ENCODE measurements at regions not wholly inside any gene's neighbourhood (a gene's known extent, or its start where the extent isn't known, plus 50 kb on each side); places are given as distances from the start of the nearest gene placed in this dataset.

DNA sequence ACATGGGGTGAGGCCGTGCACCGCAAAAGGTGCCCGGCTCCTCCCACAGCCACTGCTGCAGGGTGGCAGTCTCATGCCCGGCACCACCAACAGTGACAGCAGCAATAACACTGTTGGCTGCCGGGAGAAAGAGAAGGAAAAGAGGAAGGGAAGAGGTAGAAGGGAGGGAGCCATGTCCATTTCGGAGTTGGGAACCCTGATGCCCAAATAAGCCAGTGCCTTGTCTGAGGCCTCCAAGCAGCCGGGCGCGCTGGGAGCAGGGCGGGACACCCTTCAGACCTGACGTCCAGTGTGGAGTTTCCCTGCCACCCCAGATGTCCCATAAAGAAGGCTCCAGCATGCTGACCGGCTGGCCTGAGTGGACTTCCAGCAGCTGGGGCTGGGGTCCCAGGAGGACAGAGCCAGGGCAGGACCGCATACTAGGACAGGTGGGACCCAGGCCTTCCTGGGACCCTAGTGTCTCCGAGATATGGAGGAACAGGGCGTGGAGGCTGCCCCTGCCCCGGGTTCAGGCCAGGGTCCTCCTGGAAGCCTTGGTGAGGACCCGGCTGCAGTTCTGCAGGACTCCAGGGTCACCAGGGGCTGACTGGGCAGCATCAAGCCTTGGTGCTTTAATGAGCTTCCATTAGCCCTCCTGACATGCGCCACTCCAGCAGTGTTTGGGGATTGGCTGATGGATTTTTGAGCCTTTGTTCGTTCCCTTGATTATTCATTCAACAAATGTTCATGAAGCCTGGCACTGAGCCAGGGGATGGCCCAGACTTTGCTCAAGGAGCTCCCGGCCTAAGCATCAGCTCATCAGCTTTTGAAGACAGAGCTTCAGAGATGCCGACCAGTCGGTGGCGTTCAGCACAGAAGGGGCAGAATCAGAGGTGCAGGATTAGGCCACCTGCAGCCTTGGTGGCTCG, 223.6 kb upstream of the CIBAR2 start:
- Histone ChIP-seq H2BK15ac (replicated peaks; ENCODE audit: low read depth) (no peak overlapping the region), H3K9ac (ENCODE audit: low read length) (no peak overlapping the region), H3K4me2 (ENCODE audit: low read length) (no peak overlapping the region), H2BK5ac (ENCODE audit: low read length) (no peak overlapping the region), H2AK5ac (ENCODE audit: low read length) (no peak overlapping the region), H3K27ac (ENCODE audit: low read depth, low read length) (no peak overlapping the region), H3K79me2 (ENCODE audit: control insufficient read depth, insufficient read depth, low read length) (no peaks in the 10 kb centered on the region), H4K8ac (ENCODE audit: low read depth, low read length) (no peak overlapping the region), H3K18ac (ENCODE audit: low read length) (no peak overlapping the region), H3K4me1 (ENCODE audit: control insufficient read depth, low read depth, low read length) (peaks cover 4% of the 10 kb centered on the region), H4K5ac (ENCODE audit: low read length) (no peak overlapping the region), H3K56ac (ENCODE audit: low read length) (peak overlapping the region; percentile 57), H3K4me3 (ENCODE audit: low read length) (no peak overlapping the region), H3K4ac (ENCODE audit: low read depth, low read length) (no peak overlapping the region), H3K23ac (ENCODE audit: low read length) (no peak overlapping the region), H3K36me3 (ENCODE audit: control insufficient read depth, insufficient read depth, low read length) (no peaks in the 10 kb centered on the region), H3K79me1 (ENCODE audit: low read length) (no peaks in the 10 kb centered on the region), H3K27me3 (ENCODE audit: insufficient read depth, low read length, poor library complexity) (no peaks in the 10 kb centered on the region), H2BK120ac (ENCODE audit: low read depth, low read length) (no peak overlapping the region)
- DNase-seq = no peak
- no CpG with 5 or more reads among the region's 24 CpGs for WGBS (ENCODE audit: extremely low coverage, insufficient coverage, low lambda C conversion rate)

DNA sequence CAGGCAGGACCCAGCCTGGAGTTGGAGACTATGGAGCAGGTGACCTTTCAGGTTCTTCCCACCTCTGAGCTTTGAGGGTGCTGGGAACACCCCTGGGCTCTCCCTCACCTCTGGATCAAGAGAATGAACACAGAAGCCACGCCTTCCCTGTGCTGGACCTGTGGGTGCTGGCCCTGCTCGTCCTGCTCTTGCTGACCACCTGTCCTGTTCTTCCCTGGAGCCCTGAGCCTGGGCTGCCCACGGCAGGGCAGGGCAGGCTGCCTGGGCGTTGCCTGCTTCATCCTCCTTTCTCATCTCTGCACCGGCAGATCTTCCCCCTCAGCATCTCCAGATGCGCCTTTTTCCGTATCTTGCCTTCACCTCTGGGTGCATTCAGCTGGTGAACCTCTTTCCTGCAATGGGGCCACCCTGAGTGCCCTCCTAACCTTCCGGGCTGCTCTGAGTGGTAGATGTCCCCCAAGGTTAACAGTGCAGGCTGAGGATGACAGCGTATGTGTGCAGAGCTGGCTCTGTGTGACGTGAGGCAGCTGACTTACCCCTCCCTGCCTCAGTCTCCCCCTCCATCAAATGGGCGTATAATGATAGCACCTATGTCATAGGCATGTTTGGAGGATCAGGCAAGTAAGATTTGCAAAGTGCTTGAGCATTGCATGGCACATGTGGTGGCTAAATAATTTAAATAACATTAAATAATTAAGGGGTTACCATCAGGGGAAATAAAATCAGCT, 225.8 kb upstream of the CIBAR2 start:
- Histone ChIP-seq H2AK5ac (ENCODE audit: low read length) (no peak overlapping the region), H3K4me1 (ENCODE audit: control insufficient read depth, low read depth, low read length) (peaks cover 4% of the 10 kb centered on the region), H3K4ac (ENCODE audit: low read depth, low read length) (no peak overlapping the region), H4K5ac (ENCODE audit: low read length) (no peak overlapping the region), H4K8ac (ENCODE audit: low read depth, low read length) (no peak overlapping the region), H3K27ac (ENCODE audit: low read depth, low read length) (no peak overlapping the region), H3K36me3 (ENCODE audit: control insufficient read depth, insufficient read depth, low read length) (no peaks in the 10 kb centered on the region), H3K4me3 (ENCODE audit: low read length) (no peak overlapping the region), H3K4me2 (ENCODE audit: low read length) (no peak overlapping the region), H3K79me2 (ENCODE audit: control insufficient read depth, insufficient read depth, low read length) (no peaks in the 10 kb centered on the region), H2BK5ac (ENCODE audit: low read length) (no peak overlapping the region), H2BK120ac (ENCODE audit: low read depth, low read length) (no peak overlapping the region), H2BK15ac (replicated peaks; ENCODE audit: low read depth) (no peak overlapping the region), H3K56ac (ENCODE audit: low read length) (no peak overlapping the region), H3K79me1 (ENCODE audit: low read length) (no peaks in the 10 kb centered on the region), H3K18ac (ENCODE audit: low read length) (no peak overlapping the region), H3K9ac (ENCODE audit: low read length) (no peak overlapping the region), H3K27me3 (ENCODE audit: insufficient read depth, low read length, poor library complexity) (no peaks in the 10 kb centered on the region), H3K23ac (ENCODE audit: low read length) (peak overlapping the region; percentile 9)
- no peak for DNase-seq
- WGBS (ENCODE audit: extremely low coverage, insufficient coverage, low lambda C conversion rate) = no CpG with 5 or more reads among the region's 11 CpGs

DNA sequence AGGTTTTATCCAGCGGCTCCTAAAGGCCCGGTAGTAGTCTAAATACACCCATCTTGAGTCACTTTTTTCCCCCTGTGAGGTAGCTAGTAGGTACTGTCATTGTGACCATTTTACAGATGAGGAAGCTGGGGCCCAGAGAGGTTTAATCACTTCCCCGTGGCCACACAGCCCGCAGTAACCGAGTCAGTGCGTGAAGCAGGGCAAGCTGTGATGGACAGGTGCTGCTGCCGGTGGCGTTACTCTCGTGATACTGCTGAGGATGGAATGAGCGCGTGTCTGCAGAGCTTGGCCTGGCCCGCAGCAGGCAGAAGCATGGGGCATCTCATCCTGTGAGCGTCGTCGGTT, 226.3 kb upstream of the CIBAR2 start:
- no peak overlapping the region for H3K9ac ChIP-seq (ENCODE audit: low read length)
- H3K4me1 ChIP-seq (ENCODE audit: control insufficient read depth, low read depth, low read length) = peaks cover 4% of the 10 kb centered on the region
- H3K4ac ChIP-seq (ENCODE audit: low read depth, low read length) = no peak overlapping the region
- no peak overlapping the region for H3K56ac ChIP-seq (ENCODE audit: low read length)
- H3K79me2 ChIP-seq (ENCODE audit: control insufficient read depth, insufficient read depth, low read length) = no peaks in the 10 kb centered on the region
- H3K4me3 ChIP-seq (ENCODE audit: low read length) = no peak overlapping the region
- H2AK5ac ChIP-seq (ENCODE audit: low read length) = no peak overlapping the region
- H2BK5ac ChIP-seq (ENCODE audit: low read length) = no peak overlapping the region
- WGBS (ENCODE audit: extremely low coverage, insufficient coverage, low lambda C conversion rate) = no CpG with 5 or more reads among the region's 15 CpGs
- H3K18ac ChIP-seq (ENCODE audit: low read length) = no peak overlapping the region
- no peaks in the 10 kb centered on the region for H3K27me3 ChIP-seq (ENCODE audit: insufficient read depth, low read length, poor library complexity)
- DNase-seq = no peak
- H3K23ac ChIP-seq (ENCODE audit: low read length) = no peak overlapping the region
- H4K8ac ChIP-seq (ENCODE audit: low read depth, low read length) = no peak overlapping the region
- H4K5ac ChIP-seq (ENCODE audit: low read length) = no peak overlapping the region
- no peaks in the 10 kb centered on the region for H3K36me3 ChIP-seq (ENCODE audit: control insufficient read depth, insufficient read depth, low read length)
- no peak overlapping the region for H3K27ac ChIP-seq (ENCODE audit: low read depth, low read length)
- no peak overlapping the region for H3K4me2 ChIP-seq (ENCODE audit: low read length)
- no peaks in the 10 kb centered on the region for H3K79me1 ChIP-seq (ENCODE audit: low read length)
- no peak overlapping the region for H2BK120ac ChIP-seq (ENCODE audit: low read depth, low read length)
- no peak overlapping the region for H2BK15ac ChIP-seq (replicated peaks; ENCODE audit: low read depth)

DNA sequence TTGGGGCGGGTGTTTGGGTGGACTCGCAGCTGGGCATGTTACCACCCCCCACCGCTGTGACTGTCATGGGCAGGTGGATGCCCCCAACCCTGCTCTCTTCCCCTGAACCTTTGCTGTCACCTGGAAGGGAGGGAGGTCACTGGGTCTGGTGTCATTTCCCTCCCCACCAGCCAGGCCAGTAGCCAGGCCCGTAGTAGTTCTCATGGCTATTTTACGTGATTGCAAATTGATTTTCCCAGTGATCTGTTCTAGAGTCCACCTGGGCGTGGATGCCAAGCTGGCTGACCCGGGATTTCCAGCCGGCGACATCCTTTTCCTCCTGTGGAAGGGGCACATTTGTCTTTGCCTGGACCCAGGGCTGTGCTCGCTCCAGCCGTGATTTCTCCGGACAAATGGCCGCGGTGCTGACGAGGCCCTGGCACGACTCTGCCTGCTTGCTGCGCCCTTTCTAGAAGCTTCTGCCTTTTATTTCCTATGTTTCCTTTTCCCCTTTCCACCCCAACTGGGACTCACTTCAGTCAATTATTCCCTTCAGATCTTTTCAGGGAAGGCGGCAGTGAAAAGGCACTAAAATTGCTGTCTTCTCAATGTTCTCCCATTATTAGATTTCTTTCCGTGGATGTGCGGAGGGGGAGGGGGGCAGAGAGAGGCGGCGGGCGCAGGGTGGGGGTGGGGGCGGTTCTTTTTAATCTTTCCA, 226.9 kb upstream of the CIBAR2 start:
- H3K4me2 ChIP-seq (ENCODE audit: low read length) = no peak overlapping the region
- no peak overlapping the region for H3K4me3 ChIP-seq (ENCODE audit: low read length)
- no peak overlapping the region for H3K23ac ChIP-seq (ENCODE audit: low read length)
- H4K8ac ChIP-seq (ENCODE audit: low read depth, low read length) = no peak overlapping the region
- H2AK5ac ChIP-seq (ENCODE audit: low read length) = no peak overlapping the region
- peaks cover 4% of the 10 kb centered on the region for H3K4me1 ChIP-seq (ENCODE audit: control insufficient read depth, low read depth, low read length)
- no peaks in the 10 kb centered on the region for H3K27me3 ChIP-seq (ENCODE audit: insufficient read depth, low read length, poor library complexity)
- no CpG with 5 or more reads among the region's 24 CpGs for WGBS (ENCODE audit: extremely low coverage, insufficient coverage, low lambda C conversion rate)
- no peak overlapping the region for H3K56ac ChIP-seq (ENCODE audit: low read length)
- H3K4ac ChIP-seq (ENCODE audit: low read depth, low read length) = no peak overlapping the region
- no peaks in the 10 kb centered on the region for H3K79me2 ChIP-seq (ENCODE audit: control insufficient read depth, insufficient read depth, low read length)
- no peak overlapping the region for H4K5ac ChIP-seq (ENCODE audit: low read length)
- H2BK5ac ChIP-seq (ENCODE audit: low read length) = no peak overlapping the region
- no peak for DNase-seq
- no peak overlapping the region for H2BK120ac ChIP-seq (ENCODE audit: low read depth, low read length)
- H3K79me1 ChIP-seq (ENCODE audit: low read length) = no peaks in the 10 kb centered on the region
- H3K9ac ChIP-seq (ENCODE audit: low read length) = no peak overlapping the region
- H3K36me3 ChIP-seq (ENCODE audit: control insufficient read depth, insufficient read depth, low read length) = no peaks in the 10 kb centered on the region
- H3K18ac ChIP-seq (ENCODE audit: low read length) = no peak overlapping the region
- H3K27ac ChIP-seq (ENCODE audit: low read depth, low read length) = no peak overlapping the region
- H2BK15ac ChIP-seq (replicated peaks; ENCODE audit: low read depth) = no peak overlapping the region

DNA sequence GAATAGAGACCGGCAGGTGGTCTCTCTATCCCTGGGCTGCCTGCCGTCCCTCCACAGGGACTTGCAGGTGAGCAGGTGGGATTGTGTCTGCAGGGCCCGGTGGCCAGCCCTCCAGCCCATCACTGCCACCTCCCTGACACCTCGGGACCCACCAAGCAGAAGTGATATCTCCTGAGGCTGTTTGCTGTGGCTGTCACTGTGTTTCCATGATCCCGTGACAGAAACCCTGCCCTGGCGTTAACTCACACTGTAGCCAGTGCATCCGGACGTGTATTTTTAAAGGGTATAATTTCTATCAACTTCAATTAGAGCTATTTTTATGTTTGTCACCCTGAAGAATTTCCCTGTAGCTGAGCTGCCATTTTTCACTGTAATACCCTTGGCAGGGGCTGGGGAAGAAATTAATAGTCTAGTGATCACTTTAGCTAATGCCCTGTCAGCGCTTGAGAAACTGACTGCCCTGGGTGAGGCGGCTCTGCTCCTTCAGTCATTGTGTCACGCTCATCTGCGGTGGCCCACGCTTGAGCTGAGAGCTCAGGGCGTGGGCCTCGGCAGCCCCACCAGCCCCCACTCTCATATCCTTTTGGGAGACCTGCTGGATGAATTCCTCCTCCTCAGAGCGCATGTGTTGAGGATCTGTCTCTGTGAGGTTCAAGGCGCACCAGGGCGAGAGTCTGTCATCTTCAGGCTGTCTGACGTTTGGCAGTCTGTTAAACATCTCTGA, 229.9 kb upstream of the CIBAR2 start:
- Histone ChIP-seq H3K4ac (ENCODE audit: low read depth, low read length) (no peak overlapping the region), H2BK5ac (ENCODE audit: low read length) (no peak overlapping the region), H3K79me2 (ENCODE audit: control insufficient read depth, insufficient read depth, low read length) (no peaks in the 10 kb centered on the region), H3K27me3 (ENCODE audit: insufficient read depth, low read length, poor library complexity) (no peaks in the 10 kb centered on the region), H2BK15ac (replicated peaks; ENCODE audit: low read depth) (no peak overlapping the region), H2AK5ac (ENCODE audit: low read length) (no peak overlapping the region), H3K4me1 (ENCODE audit: control insufficient read depth, low read depth, low read length) (no peaks in the 10 kb centered on the region), H3K23ac (ENCODE audit: low read length) (no peak overlapping the region), H3K36me3 (ENCODE audit: control insufficient read depth, insufficient read depth, low read length) (no peaks in the 10 kb centered on the region), H4K5ac (ENCODE audit: low read length) (no peak overlapping the region), H3K4me2 (ENCODE audit: low read length) (no peak overlapping the region), H3K56ac (ENCODE audit: low read length) (no peak overlapping the region), H3K4me3 (ENCODE audit: low read length) (no peak overlapping the region), H4K8ac (ENCODE audit: low read depth, low read length) (no peak overlapping the region), H3K9ac (ENCODE audit: low read length) (no peak overlapping the region), H3K27ac (ENCODE audit: low read depth, low read length) (no peak overlapping the region), H3K79me1 (ENCODE audit: low read length) (peaks cover 2% of the 10 kb centered on the region), H3K18ac (ENCODE audit: low read length) (no peak overlapping the region), H2BK120ac (ENCODE audit: low read depth, low read length) (no peak overlapping the region)
- no CpG with 5 or more reads among the region's 19 CpGs for WGBS (ENCODE audit: extremely low coverage, insufficient coverage, low lambda C conversion rate)
- no peak for DNase-seq

All from mesendoderm (in vitro differentiated cells).